CD4-positive, alpha-beta T cell (primary cell): ENCODE measurements at regions not wholly inside any gene's neighbourhood (a gene's known extent, or its start where the extent isn't known, plus 50 kb on each side); places are given as distances from the start of the nearest gene placed in this dataset.

ENCODE experiments used
- ATAC-seq: fragments of 200-7000 bp; cut with Tn5 transposase; one replicate; pipeline ENCODE4 v1.10.0; 2022; ENCODE audit warnings: mild to moderate bottlenecking; ENCODE audit not compliant: poor library complexity
- CTCF ChIA-PET: fragments of 350-600 bp; sonication (Branson Sonifier 250); formaldehyde crosslinking; loops from one replicate; lab custom pipeline; 2021; ENCODE audit warnings: antibody characterized with exemption, inconsistent platforms; lab: Charles Lee
- POLR2A ChIA-PET: fragments of 350-600 bp; sonication (Branson Sonifier 250); formaldehyde crosslinking; loops from one replicate; lab custom pipeline; 2021; ENCODE audit warnings: antibody characterized with exemption, inconsistent platforms; lab: Charles Lee
- DNase-seq, 14 experiments: peaks; one replicate each; pipeline ENCODE4 v3.0.0-alpha.2; 2013 to 2020; ENCODE audit warnings: mixed read lengths in 2 of 14
- H3K27ac ChIP-seq, 2 donors: one replicate each; pipeline versions ENCODE4 v1.5.1 to v1.7.0; 2013; ENCODE audit warnings: low read length in 2 of 2, low read depth in 1 of 2, mild to moderate bottlenecking in 1 of 2
- H3K27me3 ChIP-seq, 2 experiments: 1 replicate in 1 of 2; 2 replicates in 1 of 2; pipeline versions ENCODE4 v1.6.1 to v1.7.0; 2013; ENCODE audit warnings: low read length in 2 of 2, control low read depth in 1 of 2, mild to moderate bottlenecking in 1 of 2, moderate library complexity in 1 of 2; ENCODE audit not compliant: insufficient read depth in 2 of 2, control insufficient read depth in 1 of 2
- H3K36me3 ChIP-seq: one replicate; pipeline ENCODE4 v1.6.1; 2013; ENCODE audit warnings: low read length, control low read depth; ENCODE audit not compliant: insufficient read depth
- H3K4me1 ChIP-seq: one replicate; pipeline ENCODE4 v1.6.1; 2013; ENCODE audit warnings: low read length, control low read depth; ENCODE audit not compliant: insufficient read depth
- H3K4me3 ChIP-seq: one replicate; pipeline ENCODE4 v1.5.1; 2013; ENCODE audit warnings: mild to moderate bottlenecking, low read length, moderate library complexity
- H3K9me3 ChIP-seq, 2 experiments: 1 replicate in 1 of 2; 2 replicates in 1 of 2; pipeline versions ENCODE4 v1.6.1 to v1.7.0; 2013; ENCODE audit warnings: low read length in 2 of 2, mild to moderate bottlenecking in 2 of 2, control low read depth in 1 of 2, moderate library complexity in 1 of 2; ENCODE audit not compliant: control insufficient read depth in 1 of 2, insufficient read depth in 1 of 2
- H3K27ac Mint-ChIP-seq: one replicate; pipeline ENCODE4 v1.8.0; 2020; ENCODE audit warnings: mixed read lengths
- H3K27me3 Mint-ChIP-seq: one replicate; pipeline ENCODE4 v1.8.0; 2021; ENCODE audit warnings: mixed read lengths
- H3K36me3 Mint-ChIP-seq: one replicate; pipeline ENCODE4 v1.8.0; 2021; ENCODE audit warnings: low read depth, mixed read lengths
- H3K4me1 Mint-ChIP-seq: one replicate; pipeline ENCODE4 v1.8.0; 2021; ENCODE audit warnings: low read depth, mixed read lengths
- H3K4me3 Mint-ChIP-seq: one replicate; pipeline ENCODE4 v1.8.0; 2020; ENCODE audit warnings: mild to moderate bottlenecking, mixed read lengths
- H3K9me3 Mint-ChIP-seq: one replicate; pipeline ENCODE4 v1.8.0; 2020; ENCODE audit warnings: mixed read lengths
- CTCF ChIP-seq: fragments of 200-600 bp; IDR thresholded peaks from one replicate; pipeline ENCODE4 v1.8.0; 2022; ENCODE audit warnings: antibody characterized with exemption, mild to moderate bottlenecking
- intact Hi-C, 2 experiments: fragments of 100-400 bp; cut with DNase I in 1 of 2; cut with micrococcal nuclease in 1 of 2; formaldehyde crosslinking; loops; one replicate each; pipeline versions ENCODE4 v1.15.1 to v1.9.0; 2023 to 2025; cut with DNase I, micrococcal nuclease

GRCh38 chr18:25470062-25470461 lies 118.1 kb upstream of the ZNF521 start:
- TF ChIP-seq CTCF = no peak
- Histone ChIP-seq H3K9me3 (no peaks in the 10 kb centered on the region), H3K4me3 (no peak overlapping the region), H3K36me3 (no peaks in the 10 kb centered on the region), H3K27me3 (no peaks in the 10 kb centered on the region), H3K27ac (no peak overlapping the region), H3K4me1 (no peaks in the 10 kb centered on the region)
- DNase-seq (no peak), ATAC-seq (no peak)
- intact Hi-C loops = no loop called here
- no peak overlapping the region for H3K4me3 Mint-ChIP-seq
- H3K27ac Mint-ChIP-seq = no peak overlapping the region
- no peaks in the 10 kb centered on the region for H3K9me3 Mint-ChIP-seq
- H3K27me3 Mint-ChIP-seq = no peaks in the 10 kb centered on the region
- H3K36me3 Mint-ChIP-seq = no peaks in the 10 kb centered on the region
- CTCF ChIA-PET = no interaction called here
- H3K4me1 Mint-ChIP-seq = no peaks in the 10 kb centered on the region
- POLR2A ChIA-PET = no interaction called here

- intact Hi-C loops = no loop called here
- H3K27ac ChIP-seq = no peak overlapping the region
- H3K4me3 ChIP-seq = no peak overlapping the region
- ATAC-seq = no peak
- CTCF ChIA-PET = interaction anchor here (0.9 kb wide), 1 partner anchor 11 kb away, joined by 3 read pairs; no protein-coding TSS in a partner anchor
- POLR2A ChIA-PET = no interaction called here
- no peak for DNase-seq
- H3K4me3 Mint-ChIP-seq = no peak overlapping the region
- H3K9me3 Mint-ChIP-seq = no peaks in the 10 kb centered on the region
- no peaks in the 10 kb centered on the region for H3K4me1 Mint-ChIP-seq
- H3K27ac Mint-ChIP-seq = no peak overlapping the region
- H3K27me3 ChIP-seq = no peaks in the 10 kb centered on the region
- H3K36me3 ChIP-seq = no peaks in the 10 kb centered on the region
- no peaks in the 10 kb centered on the region for H3K4me1 ChIP-seq
- no peak for TF ChIP-seq CTCF
- H3K27me3 Mint-ChIP-seq = no peaks in the 10 kb centered on the region
- H3K9me3 ChIP-seq = no peaks in the 10 kb centered on the region
- no peaks in the 10 kb centered on the region for H3K36me3 Mint-ChIP-seq
Observed at GRCh38 chr18:25469489-25469888, 117.5 kb upstream of the ZNF521 start.

- Histone ChIP-seq H3K27me3 (no peaks in the 10 kb centered on the region), H3K36me3 (no peaks in the 10 kb centered on the region), H3K4me3 (no peak overlapping the region), H3K27ac (no peak overlapping the region), H3K9me3 (no peaks in the 10 kb centered on the region), H3K4me1 (no peaks in the 10 kb centered on the region)
- ChIA-PET POLR2A (no interaction called here), CTCF (no interaction called here)
- ATAC-seq (no peak), DNase-seq (no peak)
- intact Hi-C loops = no loop called here
- Mint-ChIP-seq H3K4me1 (no peaks in the 10 kb centered on the region), H3K27me3 (no peaks in the 10 kb centered on the region), H3K4me3 (no peak overlapping the region), H3K9me3 (no peaks in the 10 kb centered on the region), H3K27ac (no peak overlapping the region), H3K36me3 (no peaks in the 10 kb centered on the region)
- TF ChIP-seq CTCF = no peak
Observed at GRCh38 chr18:25467226-25467987, 115.4 kb upstream of the ZNF521 start.
